ENCODE measurements at regions not wholly inside any gene's neighbourhood (a gene's known extent, or its start where the extent isn't known, plus 50 kb on each side); places are given as distances from the start of the nearest gene placed in this dataset.

DNA sequence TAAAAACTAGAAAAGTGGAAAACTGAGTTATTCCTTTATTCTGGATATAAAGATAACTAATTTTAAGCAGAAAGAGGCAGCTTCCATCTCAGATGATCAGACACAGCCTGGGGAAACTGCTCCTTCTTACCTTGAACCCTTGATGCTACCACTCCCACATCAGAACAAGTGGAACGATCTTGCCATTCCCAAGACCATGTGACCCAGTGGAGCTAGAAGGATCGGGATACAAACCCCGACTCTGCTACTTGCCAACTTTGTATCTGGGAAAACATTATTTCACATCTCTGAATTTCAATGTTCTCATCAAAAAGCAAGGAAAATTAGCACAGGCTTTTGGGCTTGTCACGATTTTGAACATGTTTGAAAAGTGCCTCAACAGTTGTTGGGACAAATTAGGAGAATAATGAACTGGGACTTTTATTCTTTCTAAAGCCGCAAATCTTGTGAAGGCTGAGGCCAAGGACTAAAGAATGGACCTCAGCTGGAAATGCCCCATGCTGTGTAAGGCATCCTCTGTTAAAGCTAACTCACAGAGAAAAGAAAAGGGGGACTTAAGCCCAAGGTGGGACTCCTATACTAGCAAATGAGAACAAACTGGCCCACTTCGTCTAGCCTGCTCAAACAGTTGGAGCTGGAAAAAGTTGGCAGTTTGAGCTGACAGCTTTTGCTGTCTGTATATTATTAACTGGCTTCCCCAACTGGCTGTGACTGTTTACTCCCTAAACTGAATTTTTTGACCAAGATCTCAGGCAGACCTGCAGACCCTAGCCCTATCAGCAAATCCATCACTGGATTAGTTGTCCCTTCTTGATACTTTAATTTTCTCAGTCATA, 552.3 kb downstream of the EFNA5 start:
- ChIA-PET CTCF (no interaction called here), POLR2A (no interaction called here)
- ATAC-seq (ENCODE audit: low read depth) (no peak), DNase-seq (no peak)
- Mint-ChIP-seq H3K36me3 (ENCODE audit: low read depth) (no peaks in the 10 kb centered on the region), H3K27me3 (no peaks in the 10 kb centered on the region), H3K9me3 (no peaks in the 10 kb centered on the region), H3K4me3 (no peak overlapping the region), H3K4me1 (no peaks in the 10 kb centered on the region), H3K27ac (no peak overlapping the region)
- intact Hi-C loops (cut with micrococcal nuclease), result no loop called here
- TF ChIP-seq, protein P1, sequence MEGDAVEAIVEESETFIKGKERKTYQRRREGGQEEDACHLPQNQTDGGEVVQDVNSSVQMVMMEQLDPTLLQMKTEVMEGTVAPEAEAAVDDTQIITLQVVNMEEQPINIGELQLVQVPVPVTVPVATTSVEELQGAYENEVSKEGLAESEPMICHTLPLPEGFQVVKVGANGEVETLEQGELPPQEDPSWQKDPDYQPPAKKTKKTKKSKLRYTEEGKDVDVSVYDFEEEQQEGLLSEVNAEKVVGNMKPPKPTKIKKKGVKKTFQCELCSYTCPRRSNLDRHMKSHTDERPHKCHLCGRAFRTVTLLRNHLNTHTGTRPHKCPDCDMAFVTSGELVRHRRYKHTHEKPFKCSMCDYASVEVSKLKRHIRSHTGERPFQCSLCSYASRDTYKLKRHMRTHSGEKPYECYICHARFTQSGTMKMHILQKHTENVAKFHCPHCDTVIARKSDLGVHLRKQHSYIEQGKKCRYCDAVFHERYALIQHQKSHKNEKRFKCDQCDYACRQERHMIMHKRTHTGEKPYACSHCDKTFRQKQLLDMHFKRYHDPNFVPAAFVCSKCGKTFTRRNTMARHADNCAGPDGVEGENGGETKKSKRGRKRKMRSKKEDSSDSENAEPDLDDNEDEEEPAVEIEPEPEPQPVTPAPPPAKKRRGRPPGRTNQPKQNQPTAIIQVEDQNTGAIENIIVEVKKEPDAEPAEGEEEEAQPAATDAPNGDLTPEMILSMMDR (IDR thresholded peaks at IDR 0.05), result no peak

DNA sequence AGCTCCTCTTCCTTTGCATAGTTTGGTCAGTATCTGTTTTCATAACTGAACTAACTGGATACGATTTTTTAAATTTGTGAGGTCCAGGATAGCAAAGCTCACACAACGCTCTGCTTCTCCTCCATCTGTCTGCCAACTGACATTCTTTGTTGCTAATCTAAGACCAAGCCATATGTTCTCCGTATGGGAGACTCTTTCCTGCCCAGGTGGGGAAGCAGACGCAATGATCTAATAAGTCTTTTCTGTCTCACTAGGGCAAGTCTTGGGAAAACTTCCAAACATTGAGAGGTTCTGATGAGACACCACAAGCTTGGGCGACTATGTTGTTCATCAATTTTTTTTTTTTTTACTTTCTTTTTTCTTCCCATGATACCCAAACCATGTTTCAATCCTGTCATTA, 558.5 kb downstream of the EFNA5 start:
- no peak overlapping the region for H3K4me3 Mint-ChIP-seq

DNA sequence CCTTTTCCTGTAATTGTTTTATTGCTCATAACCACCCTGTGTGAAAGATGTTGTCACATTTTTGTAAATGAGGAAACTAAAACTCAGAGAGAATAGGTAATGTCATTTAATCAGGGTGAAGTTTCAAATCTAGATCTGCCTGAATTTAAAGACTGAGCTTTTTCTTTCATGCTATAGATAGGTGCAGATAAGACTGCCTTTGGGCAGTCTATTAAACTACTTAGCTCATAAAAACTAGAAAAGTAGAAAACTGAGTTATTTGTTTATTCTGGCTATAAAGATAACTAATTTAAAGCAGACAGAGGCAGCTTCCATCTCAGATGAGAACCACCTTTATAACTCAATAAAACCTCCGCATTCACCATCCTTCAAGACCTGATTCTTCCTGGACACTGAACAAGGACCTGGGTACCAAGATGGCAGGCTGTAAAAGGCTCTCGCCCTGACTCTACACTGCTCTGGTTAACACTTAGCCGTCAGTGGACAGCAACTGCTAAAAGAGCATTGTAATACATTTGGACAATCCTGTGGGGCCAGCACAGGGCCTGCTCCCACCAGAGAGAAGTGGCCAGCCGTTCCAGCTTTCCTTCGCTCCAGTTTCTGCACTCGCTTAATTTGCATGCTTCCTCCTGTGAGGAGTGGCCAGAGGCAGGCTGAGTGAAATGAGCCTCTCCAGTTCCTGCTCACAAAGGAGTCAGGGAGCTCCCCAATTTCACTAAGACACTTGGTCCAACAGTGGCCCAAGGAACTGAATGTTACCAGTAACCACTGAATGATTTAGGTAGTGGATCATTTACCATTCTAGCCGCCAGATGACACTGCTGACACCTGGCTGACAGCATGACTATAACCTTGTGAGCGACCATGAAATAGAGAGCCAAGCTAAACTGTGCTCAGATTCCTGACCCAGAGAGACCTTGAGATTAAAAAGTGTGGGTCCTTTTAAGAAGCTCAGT, 566.4 kb downstream of the EFNA5 start:
- Mint-ChIP-seq H3K27ac (no peak overlapping the region), H3K4me3 (no peak overlapping the region), H3K36me3 (ENCODE audit: low read depth) (no peaks in the 10 kb centered on the region), H3K27me3 (no peaks in the 10 kb centered on the region), H3K9me3 (no peaks in the 10 kb centered on the region), H3K4me1 (no peaks in the 10 kb centered on the region)
- POLR2A ChIA-PET, result no interaction called here
- ATAC-seq (ENCODE audit: low read depth) (no peak), DNase-seq (no peak)
- TF ChIP-seq, protein P1 (IDR thresholded peaks at IDR 0.05), result no peak
- intact Hi-C loops (cut with micrococcal nuclease), result no loop called here
- CTCF ChIA-PET, result no interaction called here

More for the DNA sequence above, 558.5 kb downstream of the EFNA5 start:
- DNase-seq, result no peak
- no peaks in the 10 kb centered on the region for H3K27me3 Mint-ChIP-seq
- intact Hi-C loops (cut with micrococcal nuclease), result no loop called here
- TF ChIP-seq, protein P1 (IDR thresholded peaks at IDR 0.05), result no peak
- POLR2A ChIA-PET, result no interaction called here
- peaks cover 4% of the 10 kb centered on the region for H3K9me3 Mint-ChIP-seq
- no peaks in the 10 kb centered on the region for H3K36me3 Mint-ChIP-seq (ENCODE audit: low read depth)
- no peak for ATAC-seq (ENCODE audit: low read depth)
- CTCF ChIA-PET, result no interaction called here
- H3K27ac Mint-ChIP-seq, result no peak overlapping the region
- no peaks in the 10 kb centered on the region for H3K4me1 Mint-ChIP-seq

DNA sequence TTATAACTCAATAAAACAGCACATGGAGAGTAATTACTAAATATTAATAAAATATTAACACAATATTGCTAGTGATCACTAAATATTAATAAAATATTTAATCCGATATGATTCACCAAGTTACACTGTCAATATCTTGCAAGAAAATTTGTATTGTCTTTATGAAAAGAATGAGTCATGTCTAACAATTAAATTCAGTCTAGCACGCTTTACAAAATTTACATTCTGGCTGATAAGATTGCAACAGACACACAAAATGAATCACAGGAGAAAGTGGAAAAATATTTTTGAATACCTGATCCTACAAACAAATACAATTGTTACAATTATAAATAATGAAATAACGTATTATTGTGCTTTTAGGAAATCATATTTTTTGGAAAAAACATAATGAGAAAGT, 567.2 kb downstream of the EFNA5 start:
- peaks cover under 1% of the 10 kb centered on the region for H3K9me3 Mint-ChIP-seq
- DNase-seq, result no peak
- no peak overlapping the region for H3K27ac Mint-ChIP-seq
- ChIA-PET CTCF (no interaction called here), POLR2A (no interaction called here)
- no peaks in the 10 kb centered on the region for H3K27me3 Mint-ChIP-seq
- TF ChIP-seq, protein P1 (IDR thresholded peaks at IDR 0.05), result no peak
- ATAC-seq (ENCODE audit: low read depth), result no peak
- no peaks in the 10 kb centered on the region for H3K4me1 Mint-ChIP-seq
- no peak overlapping the region for H3K4me3 Mint-ChIP-seq
- intact Hi-C loops (cut with micrococcal nuclease), result no loop called here
- no peaks in the 10 kb centered on the region for H3K36me3 Mint-ChIP-seq (ENCODE audit: low read depth)

DNA sequence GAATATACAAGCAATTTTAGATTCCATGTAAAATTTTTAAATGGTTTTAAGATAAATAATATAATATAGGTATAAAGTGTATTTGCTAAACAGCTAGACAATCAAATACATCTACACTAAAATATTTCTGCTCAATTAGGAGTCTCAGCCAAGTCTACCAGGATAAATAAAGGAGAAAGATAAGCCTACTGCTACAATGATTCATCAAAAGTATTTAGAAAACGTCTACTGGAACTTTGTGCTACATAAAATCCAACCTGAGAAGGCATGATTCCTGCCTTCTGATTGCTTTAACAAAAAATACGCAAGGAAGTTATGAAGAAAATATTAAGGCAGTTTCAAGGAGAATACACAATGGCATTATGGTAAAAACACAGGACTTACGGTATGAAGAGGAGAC, 570.6 kb downstream of the EFNA5 start:
- H3K4me1 Mint-ChIP-seq, result no peaks in the 10 kb centered on the region
- no peaks in the 10 kb centered on the region for H3K27me3 Mint-ChIP-seq
- ChIA-PET POLR2A (no interaction called here), CTCF (no interaction called here)
- DNase-seq (no peak), ATAC-seq (ENCODE audit: low read depth) (no peak)
- no peak overlapping the region for H3K27ac Mint-ChIP-seq
- no peak overlapping the region for H3K4me3 Mint-ChIP-seq
- TF ChIP-seq, protein P1 (IDR thresholded peaks at IDR 0.05), result no peak
- intact Hi-C loops (cut with micrococcal nuclease), result no loop called here
- peaks cover 2% of the 10 kb centered on the region for H3K9me3 Mint-ChIP-seq
- H3K36me3 Mint-ChIP-seq (ENCODE audit: low read depth), result no peaks in the 10 kb centered on the region

Data from activated B cell treated with CpG ODN at 0.5 μM for 24 hours (primary cell).